GDM1 (cell line): ENCODE measurements at regions not wholly inside any gene's neighbourhood (a gene's known extent, or its start where the extent isn't known, plus 50 kb on each side); places are given as distances from the start of the nearest gene placed in this dataset.

Experiments
- DNase-seq: peaks from one replicate; lab custom pipeline; 2025; lab: John Stamatoyannopoulos, UW

DNA sequence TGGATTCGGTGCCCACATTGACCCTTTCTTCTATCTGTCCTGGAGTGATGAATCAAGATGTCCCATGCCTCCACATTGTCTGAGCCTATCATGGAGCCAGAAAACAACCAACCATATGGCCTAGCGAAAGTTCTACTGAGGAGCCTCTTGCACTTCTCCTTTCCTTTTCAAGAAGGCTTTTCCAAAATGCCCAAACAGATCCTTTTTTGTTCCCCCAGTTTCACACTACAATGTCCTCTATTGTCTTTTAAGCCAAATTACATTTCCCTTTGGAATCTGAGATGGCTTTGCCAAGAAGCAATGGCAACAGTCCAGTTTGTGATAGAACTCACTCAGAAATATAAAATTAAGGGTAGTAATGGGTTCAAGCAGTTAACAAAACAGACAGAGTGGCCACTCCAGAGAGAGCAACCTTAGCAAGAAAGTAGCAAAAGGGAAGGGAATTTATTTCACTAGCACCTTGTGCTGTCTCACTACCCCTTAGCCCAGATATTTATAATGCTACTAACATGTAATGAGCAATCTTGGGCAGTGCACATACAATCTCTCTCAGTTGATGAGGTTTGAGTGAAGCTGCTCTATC lies 194.6 kb upstream of the PDE1C start:
- DNase-seq = no peak

- DNase-seq = peak; percentile 47
Measured at GRCh38 chr7:32263611-32264010, 193.4 kb upstream of the PDE1C start.

GRCh38 chr7:32262315-32262714 lies 192.1 kb upstream of the PDE1C start:
- no peak for DNase-seq

GRCh38 chr7:32259931-32260596 lies 189.9 kb upstream of the PDE1C start:
- DNase-seq = no peak

GRCh38 chr7:32258265-32258664 lies 188.1 kb upstream of the PDE1C start:
- no peak for DNase-seq

GRCh38 chr7:32257621-32258020 lies 187.4 kb upstream of the PDE1C start:
- no peak for DNase-seq

- DNase-seq = no peak
Measured at GRCh38 chr7:32256811-32257210, 186.6 kb upstream of the PDE1C start.

DNA sequence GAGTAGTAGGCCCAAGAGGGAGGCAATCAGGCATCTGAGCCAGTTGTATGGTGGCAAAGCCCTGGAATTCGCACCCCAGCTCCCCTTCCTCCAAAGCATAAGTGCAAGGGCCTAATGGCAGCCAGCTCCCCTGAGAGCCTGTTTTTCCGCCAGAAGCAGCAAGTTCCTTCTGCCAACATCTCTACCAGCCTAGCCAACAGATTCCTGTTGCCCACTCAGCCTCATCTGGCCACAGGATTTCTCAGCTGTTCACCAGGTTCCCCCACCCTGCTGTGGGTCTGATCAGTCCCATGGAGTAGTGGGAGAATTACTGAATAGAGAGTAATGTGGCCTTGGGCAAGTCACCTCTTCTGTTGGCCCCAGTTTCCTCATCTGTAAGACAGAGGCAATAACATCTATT lies 186.2 kb upstream of the PDE1C start:
- DNase-seq = no peak

DNA sequence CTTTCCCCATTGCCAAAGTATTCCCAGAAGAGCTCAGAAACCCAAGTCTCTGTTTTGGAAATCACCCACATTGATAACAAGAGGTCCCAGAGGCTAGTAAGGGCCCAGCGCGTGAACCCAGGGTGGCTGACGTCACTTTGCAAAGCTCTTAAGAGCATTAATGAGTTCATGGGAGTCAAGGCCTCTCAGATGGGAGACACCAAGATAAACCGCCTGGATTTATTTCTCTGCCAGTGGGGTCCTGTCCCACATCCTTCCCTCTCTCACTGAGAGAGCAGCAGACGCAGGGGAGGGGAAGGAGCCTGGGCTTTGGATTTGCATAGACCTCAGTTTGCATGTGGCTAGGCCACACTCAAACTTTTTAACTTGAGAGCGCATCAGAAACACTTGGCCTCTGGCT lies 184.8 kb upstream of the PDE1C start:
- no peak for DNase-seq

GRCh38 chr7:32253299-32253698 lies 183.1 kb upstream of the PDE1C start:
- no peak for DNase-seq

- DNase-seq = no peak
Measured at GRCh38 chr7:32251659-32252058, 181.5 kb upstream of the PDE1C start.

DNA sequence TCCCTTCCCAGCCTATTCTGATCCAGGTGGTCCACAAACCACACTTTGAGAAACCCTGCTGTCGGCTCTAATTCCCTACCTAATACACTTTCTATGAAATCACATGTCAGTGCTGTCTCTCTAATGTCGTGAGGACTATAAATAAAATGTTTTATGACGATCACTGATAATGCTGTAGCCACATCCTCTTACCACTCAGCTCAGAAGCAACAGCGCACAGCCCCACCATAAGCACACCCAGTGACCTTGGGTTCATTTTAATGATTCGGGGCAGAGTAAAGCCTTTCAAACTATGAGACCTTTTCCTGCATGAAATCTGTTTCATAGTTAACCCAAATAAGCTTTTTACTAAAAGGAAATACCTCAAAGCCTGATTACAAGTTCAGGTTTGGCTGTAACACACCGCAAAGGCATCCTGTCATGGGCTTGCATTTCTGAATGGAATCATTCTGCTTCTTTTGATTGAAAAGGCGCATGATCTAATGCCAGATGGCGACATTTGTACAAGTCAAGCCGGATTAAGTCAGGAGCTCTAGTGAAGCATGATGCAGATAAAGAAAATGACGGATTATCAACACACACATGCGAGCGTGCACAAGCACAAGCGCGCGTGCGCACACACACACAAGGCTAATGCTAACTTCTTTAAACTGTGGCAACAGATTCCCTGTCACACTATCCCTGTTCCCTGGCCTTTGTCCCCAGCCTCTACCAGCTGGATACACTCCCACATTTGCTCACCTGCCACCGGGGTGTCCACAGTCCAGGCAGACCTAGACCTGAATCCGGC lies 180.5 kb upstream of the PDE1C start:
- no peak for DNase-seq

- DNase-seq = no peak
Measured at GRCh38 chr7:32250003-32250402, 179.8 kb upstream of the PDE1C start.

GRCh38 chr7:32248522-32248921 lies 178.3 kb upstream of the PDE1C start:
- no peak for DNase-seq

- DNase-seq = no peak
Measured at GRCh38 chr7:32244806-32245345, 174.7 kb upstream of the PDE1C start.

- no peak for DNase-seq
Measured at GRCh38 chr7:32243687-32244290, 173.6 kb upstream of the PDE1C start.

- DNase-seq = no peak
Measured at GRCh38 chr7:32242436-32242835, 172.2 kb upstream of the PDE1C start.

DNA sequence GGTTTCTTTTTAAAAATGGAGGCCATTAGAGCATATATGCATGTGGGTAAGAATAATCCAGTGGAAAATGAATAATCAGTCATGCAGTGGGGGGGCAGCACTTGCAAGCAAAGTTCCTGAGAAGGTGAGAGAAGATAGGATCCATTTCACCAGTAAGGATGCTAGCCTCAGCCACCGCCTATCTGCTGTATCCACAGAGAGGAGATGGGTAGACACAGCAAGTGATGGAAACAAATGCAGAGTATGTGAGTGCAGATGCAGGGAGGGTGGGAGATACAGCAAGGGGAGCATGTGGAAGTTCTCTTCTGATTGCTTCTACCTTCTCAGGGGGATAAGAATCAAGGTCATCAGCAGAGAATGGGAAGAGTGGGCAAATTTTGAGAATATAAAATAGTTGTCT lies 171.4 kb upstream of the PDE1C start:
- DNase-seq = no peak

DNA sequence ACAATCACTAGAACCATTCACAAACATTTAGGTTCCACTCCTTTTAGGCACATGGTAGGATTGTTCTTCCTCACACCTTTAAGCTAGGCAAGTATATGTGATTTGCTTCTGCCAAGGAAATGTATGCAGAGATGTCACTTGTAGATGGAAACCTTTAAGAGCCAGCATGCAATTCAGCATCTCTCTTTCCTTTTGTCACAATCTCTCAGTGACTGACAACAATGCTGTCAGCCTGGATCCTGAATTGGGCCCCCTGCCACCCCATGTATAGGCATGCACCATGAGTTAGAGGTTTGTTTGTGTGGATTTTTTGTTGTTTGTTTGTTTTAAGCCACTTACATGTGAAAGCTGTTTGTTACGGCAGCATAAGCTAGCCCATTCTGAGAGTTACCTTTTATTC lies 169.6 kb upstream of the PDE1C start:
- DNase-seq = no peak

DNA sequence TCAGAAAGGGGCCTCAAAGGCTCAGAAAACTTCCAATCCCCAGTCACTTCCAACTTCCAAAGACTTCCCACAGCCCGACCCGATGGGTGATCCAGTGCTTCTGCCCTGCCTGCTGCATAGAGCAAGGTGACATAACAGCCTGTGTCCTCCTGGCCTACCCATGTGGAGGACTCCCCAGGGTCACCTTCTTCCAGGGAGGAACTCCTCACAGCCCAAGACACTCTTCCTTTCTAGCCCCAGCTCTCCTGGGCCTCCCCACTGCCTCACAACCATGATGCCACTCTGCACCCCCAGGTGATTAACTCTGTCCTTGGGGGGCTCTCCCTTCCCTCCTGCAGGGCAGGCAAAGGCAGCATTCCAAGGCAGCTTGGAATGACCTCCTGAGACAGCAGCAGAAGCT lies 158.4 kb upstream of the PDE1C start:
- DNase-seq = no peak

DNA sequence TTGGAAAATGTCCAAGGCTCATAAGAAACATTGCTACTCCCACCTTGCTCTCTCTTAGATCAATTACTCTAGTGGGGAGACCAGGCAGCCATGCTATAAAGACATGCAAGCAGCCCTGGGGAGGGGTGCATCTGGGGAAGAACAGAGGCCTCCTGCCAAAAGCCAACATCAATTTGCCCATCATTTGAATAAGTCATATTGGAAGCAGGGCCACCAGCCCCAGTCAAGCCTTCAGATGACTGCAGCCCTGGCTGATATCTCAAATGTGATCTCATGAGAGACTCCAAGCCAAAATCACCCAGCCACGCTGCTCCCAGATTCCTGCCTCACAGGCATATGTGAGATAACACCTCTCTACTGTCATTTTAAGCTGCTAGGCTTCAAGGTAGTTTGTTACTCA lies 157.5 kb upstream of the PDE1C start:
- no peak for DNase-seq

GRCh38 chr7:32224276-32224675 lies 154.1 kb upstream of the PDE1C start:
- DNase-seq = no peak

- no peak for DNase-seq
Measured at GRCh38 chr7:32223721-32224120, 153.5 kb upstream of the PDE1C start.
